Calu3 (cell line): ENCODE measurements at regions not wholly inside any gene's neighbourhood (a gene's known extent, or its start where the extent isn't known, plus 50 kb on each side); places are given as distances from the start of the nearest gene placed in this dataset.

Experiments used
- BruUV-seq: library from RNA; stranded (reverse); fragments of 400-500 nt; replicated peaks from 2 replicates; lab custom pipeline; 2021; lab: Mats Ljungman, UMichigan
- CTCF ChIA-PET: fragments of 300-600 bp; sonication (Branson Sonifier 250); formaldehyde crosslinking; loops from one replicate; lab custom pipeline; 2022; ENCODE audit warnings: antibody characterized with exemption; lab: Charles Lee
- DNase-seq: peaks from one replicate; pipeline ENCODE4 v3.0.0; 2022
- H3K27ac Mint-ChIP-seq: one replicate; pipeline ENCODE4 v1.8.0; 2022; ENCODE audit warnings: mixed read lengths; ENCODE audit not compliant: unreplicated experiment
- H3K27me3 Mint-ChIP-seq: one replicate; pipeline ENCODE4 v1.8.0; 2022; ENCODE audit warnings: mixed read lengths; ENCODE audit not compliant: unreplicated experiment
- H3K36me3 Mint-ChIP-seq: one replicate; pipeline ENCODE4 v1.8.0; 2022; ENCODE audit warnings: mild to moderate bottlenecking, moderate library complexity, mixed read lengths; ENCODE audit not compliant: insufficient read depth, unreplicated experiment
- H3K4me1 Mint-ChIP-seq: one replicate; pipeline ENCODE4 v1.8.0; 2022; ENCODE audit warnings: mild to moderate bottlenecking, low read depth, mixed read lengths; ENCODE audit not compliant: unreplicated experiment
- H3K4me3 Mint-ChIP-seq: one replicate; pipeline ENCODE4 v1.8.0; 2022; ENCODE audit warnings: mild to moderate bottlenecking, low read depth, moderate library complexity, mixed read lengths; ENCODE audit not compliant: unreplicated experiment
- H3K9me3 Mint-ChIP-seq: one replicate; pipeline ENCODE4 v1.8.0; 2022; ENCODE audit warnings: low read depth, mixed read lengths; ENCODE audit not compliant: unreplicated experiment
- CTCF ChIP-seq: fragments of 200-600 bp; IDR thresholded peaks from one replicate; pipeline ENCODE4 v1.8.0; 2022; ENCODE audit warnings: antibody characterized with exemption; ENCODE audit not compliant: unreplicated experiment
- intact Hi-C: fragments of 100-400 bp; cut with micrococcal nuclease; formaldehyde crosslinking; loops from one replicate; pipeline ENCODE4 v1.10.0; 2022; ENCODE audit not compliant: unreplicated experiment

GRCh38 chr14:81819910-81820309 is 286.3 kb upstream of the SEL1L start:
- no peaks in the 10 kb centered on the region for H3K27me3 Mint-ChIP-seq
- intact Hi-C loops: no loop called here
- no TSS peak for BruUV-seq
- DNase-seq: no peak
- CTCF ChIA-PET: no interaction called here
- H3K27ac Mint-ChIP-seq: no peak overlapping the region
- H3K4me1 Mint-ChIP-seq: no peaks in the 10 kb centered on the region
- no peaks in the 10 kb centered on the region for H3K36me3 Mint-ChIP-seq
- no peak for TF ChIP-seq CTCF
- peaks cover 10% of the 10 kb centered on the region for H3K9me3 Mint-ChIP-seq
- H3K4me3 Mint-ChIP-seq: no peak overlapping the region

- Mint-ChIP-seq H3K9me3 (peaks cover 11% of the 10 kb centered on the region), H3K27ac (no peak overlapping the region), H3K4me3 (no peak overlapping the region), H3K36me3 (no peaks in the 10 kb centered on the region), H3K27me3 (no peaks in the 10 kb centered on the region), H3K4me1 (no peaks in the 10 kb centered on the region)
- no peak for DNase-seq
- intact Hi-C loops: no loop called here
- no TSS peak for BruUV-seq
- CTCF ChIA-PET: no interaction called here
- no peak for TF ChIP-seq CTCF
Observed at GRCh38 chr14:81826081-81826480, 292.4 kb upstream of the SEL1L start.

- no peaks in the 10 kb centered on the region for H3K36me3 Mint-ChIP-seq
- TF ChIP-seq CTCF: no peak
- H3K27me3 Mint-ChIP-seq: no peaks in the 10 kb centered on the region
- H3K4me1 Mint-ChIP-seq: no peaks in the 10 kb centered on the region
- H3K27ac Mint-ChIP-seq: no peak overlapping the region
- BruUV-seq: no TSS peak
- intact Hi-C loops: no loop called here
- CTCF ChIA-PET: no interaction called here
- no peak overlapping the region for H3K4me3 Mint-ChIP-seq
- DNase-seq: no peak
- H3K9me3 Mint-ChIP-seq: peaks cover 9% of the 10 kb centered on the region
Observed at GRCh38 chr14:81829447-81829846, 295.8 kb upstream of the SEL1L start.

- peaks cover 9% of the 10 kb centered on the region for H3K9me3 Mint-ChIP-seq
- TF ChIP-seq CTCF: no peak
- no peak overlapping the region for H3K27ac Mint-ChIP-seq
- DNase-seq: no peak
- CTCF ChIA-PET: no interaction called here
- no peaks in the 10 kb centered on the region for H3K4me1 Mint-ChIP-seq
- intact Hi-C loops: no loop called here
- no peaks in the 10 kb centered on the region for H3K36me3 Mint-ChIP-seq
- H3K27me3 Mint-ChIP-seq: no peaks in the 10 kb centered on the region
- no TSS peak for BruUV-seq
- H3K4me3 Mint-ChIP-seq: no peak overlapping the region
Observed at GRCh38 chr14:81831128-81831820, 297.6 kb upstream of the SEL1L start.
